Type B pancreatic cell (in vitro differentiated cells): ENCODE measurements at regions not wholly inside any gene's neighbourhood (a gene's known extent, or its start where the extent isn't known, plus 50 kb on each side); places are given as distances from the start of the nearest gene placed in this dataset.
"Not testable (repeated sequence)": the region's sequence is repeated elsewhere in the genome, so short reads cannot be mapped to it uniquely, and the experiment has no call there.

Experiments
- DNase-seq: peaks from one replicate; pipeline ENCODE4 v3.0.0; 2021; ENCODE audit warnings: mixed read lengths; ENCODE audit not compliant: unreplicated experiment; ENCODE audit errors: extremely low spot score
- H3K27ac Mint-ChIP-seq: 2 replicates; pipeline ENCODE4 v1.8.0; 2021; ENCODE audit warnings: mild to moderate bottlenecking, mixed read lengths
- H3K27me3 Mint-ChIP-seq: 2 replicates; pipeline ENCODE4 v1.8.0; 2021; ENCODE audit warnings: mixed read lengths
- H3K36me3 Mint-ChIP-seq: 2 replicates; pipeline ENCODE4 v1.8.0; 2021; ENCODE audit warnings: mixed read lengths
- H3K4me1 Mint-ChIP-seq: one replicate; pipeline ENCODE4 v1.8.0; 2021; ENCODE audit warnings: mixed read lengths; ENCODE audit not compliant: unreplicated experiment
- H3K4me3 Mint-ChIP-seq: 2 replicates; pipeline ENCODE4 v1.8.0; 2021; ENCODE audit warnings: mild to moderate bottlenecking, mixed read lengths
- H3K9me3 Mint-ChIP-seq: 2 replicates; pipeline ENCODE4 v1.8.0; 2021; ENCODE audit warnings: mixed read lengths
- CTCF ChIP-seq: fragments of 200-600 bp; sonication (generic); conservative IDR thresholded peaks from 2 replicates; pipeline ENCODE4 v1.5.0; 2021; ENCODE audit warnings: antibody characterized with exemption, mild to moderate bottlenecking

DNA sequence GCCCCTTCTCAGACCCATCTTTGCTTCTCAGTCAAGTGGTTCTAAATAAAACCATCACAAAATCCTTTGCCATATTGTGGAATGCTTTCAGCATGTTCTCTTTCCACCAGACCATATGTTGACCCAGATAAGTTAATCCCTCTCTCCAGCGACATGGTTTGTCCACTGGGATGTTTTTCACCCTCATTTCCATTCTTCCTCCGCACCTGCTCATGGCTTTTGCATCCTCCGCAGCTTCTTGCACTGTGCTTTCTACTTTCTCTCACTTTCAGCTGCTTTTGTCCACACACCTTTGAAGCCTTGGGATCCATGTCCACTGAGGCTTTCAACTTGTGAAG lies 52.3 kb upstream of the WAC start:
- Mint-ChIP-seq H3K4me1 (no peaks in the 10 kb centered on the region), H3K36me3 (no peaks in the 10 kb centered on the region), H3K27me3 (no peaks in the 10 kb centered on the region), H3K9me3 (peaks cover 6% of the 10 kb centered on the region), H3K27ac (no peak overlapping the region), H3K4me3 (no peak overlapping the region)
- TF ChIP-seq CTCF = no peak
- DNase-seq = no peak

- not testable (repeated sequence) for H3K27me3 Mint-ChIP-seq, DNase-seq, H3K4me3 Mint-ChIP-seq, H3K4me1 Mint-ChIP-seq, H3K27ac Mint-ChIP-seq, H3K36me3 Mint-ChIP-seq, H3K9me3 Mint-ChIP-seq
Measured at GRCh38 chr10:28481346-28481745, 51.6 kb upstream of the WAC start.

- DNase-seq = no peak
- no peaks in the 10 kb centered on the region for H3K36me3 Mint-ChIP-seq
- H3K27me3 Mint-ChIP-seq = no peaks in the 10 kb centered on the region
- no peak for TF ChIP-seq CTCF
- H3K4me3 Mint-ChIP-seq = no peak overlapping the region
- peaks cover 6% of the 10 kb centered on the region for H3K9me3 Mint-ChIP-seq
- H3K27ac Mint-ChIP-seq = no peak overlapping the region
- H3K4me1 Mint-ChIP-seq = no peaks in the 10 kb centered on the region
Measured at GRCh38 chr10:28481968-28482367, 51.0 kb upstream of the WAC start.
